GM23338 (cell line): ENCODE measurements at regions not wholly inside any gene's neighbourhood (a gene's known extent, or its start where the extent isn't known, plus 50 kb on each side); places are given as distances from the start of the nearest gene placed in this dataset.

Experiments used
- ATAC-seq: fragments of 200-7000 bp; cut with Tn5 transposase; 3 replicates; pipeline ENCODE4 v1.9.1; 2020
- DNase-seq: peaks from one replicate; pipeline ENCODE4 v3.0.0-alpha.2; 2015; ENCODE audit warnings: low spot score
- H2AFZ ChIP-seq: fragments of 200-600 bp; sonication (generic); 2 replicates; pipeline ENCODE4 v1.8.0; 2016; ENCODE audit warnings: antibody characterized with exemption, mild to moderate bottlenecking, moderate library complexity
- H3F3A ChIP-seq: fragments of 200-600 bp; sonication (generic); replicated peaks from 2 replicates; pipeline ENCODE4 v1.8.0; 2017; ENCODE audit warnings: antibody characterized with exemption, mixed run types, low read depth
- H3K27ac ChIP-seq: fragments of 200-600 bp; sonication (generic); 2 replicates; pipeline ENCODE4 v1.6.1; 2016; ENCODE audit warnings: low read depth
- H3K27me3 ChIP-seq: fragments of 200-600 bp; sonication (generic); 2 replicates; pipeline ENCODE4 v1.8.0; 2016; ENCODE audit warnings: mild to moderate bottlenecking, mixed run types, moderate library complexity; ENCODE audit not compliant: insufficient read depth
- H3K36me3 ChIP-seq: fragments of 200-600 bp; sonication (generic); 2 replicates; pipeline ENCODE4 v1.8.0; 2016; ENCODE audit warnings: mild to moderate bottlenecking; ENCODE audit not compliant: insufficient read depth
- H3K4me1 ChIP-seq: fragments of 200-600 bp; sonication (generic); 2 replicates; pipeline ENCODE4 v1.8.0; 2016; ENCODE audit warnings: mild to moderate bottlenecking, moderate library complexity; ENCODE audit not compliant: insufficient read depth
- H3K4me2 ChIP-seq: fragments of 200-600 bp; sonication (generic); 2 replicates; pipeline ENCODE4 v1.7.1; 2017; ENCODE audit warnings: mixed run types
- H3K4me3 ChIP-seq: fragments of 200-600 bp; sonication (generic); 2 replicates; pipeline ENCODE4 v1.6.1; 2016; ENCODE audit warnings: mixed run types
- H3K79me2 ChIP-seq: fragments of 200-600 bp; sonication (generic); replicated peaks from 2 replicates; pipeline ENCODE4 v1.8.0; 2017; ENCODE audit warnings: mild to moderate bottlenecking; ENCODE audit not compliant: insufficient read depth
- H3K9me2 ChIP-seq: fragments of 200-600 bp; sonication (generic); 2 replicates; pipeline ENCODE4 v1.8.0; 2017; ENCODE audit not compliant: insufficient read depth
- H4K20me1 ChIP-seq: fragments of 200-600 bp; sonication (generic); replicated peaks from 2 replicates; pipeline ENCODE4 v1.8.0; 2017; ENCODE audit warnings: mild to moderate bottlenecking; ENCODE audit not compliant: insufficient read depth
- H3K27ac Mint-ChIP-seq: 2 replicates; pipeline ENCODE4 v1.8.0; 2020; ENCODE audit warnings: inconsistent platforms, mild to moderate bottlenecking, moderate library complexity, mixed read lengths
- H3K27me3 Mint-ChIP-seq: 3 replicates; pipeline ENCODE4 v1.8.0; 2022; ENCODE audit warnings: low read depth, mild to moderate bottlenecking, moderate library complexity, mixed read lengths, inconsistent platforms; ENCODE audit not compliant: insufficient read depth, poor library complexity
- H3K36me3 Mint-ChIP-seq: 3 replicates; pipeline ENCODE4 v1.8.0; 2021; ENCODE audit warnings: low read depth, mild to moderate bottlenecking, inconsistent platforms, moderate library complexity, mixed read lengths
- H3K4me1 Mint-ChIP-seq: 3 replicates; pipeline ENCODE4 v1.8.0; 2020; ENCODE audit warnings: mild to moderate bottlenecking, inconsistent platforms, mixed read lengths
- H3K4me3 Mint-ChIP-seq: 3 replicates; pipeline ENCODE4 v1.8.0; 2021; ENCODE audit warnings: moderate library complexity, mild to moderate bottlenecking, inconsistent platforms, mixed read lengths
- H3K9me3 Mint-ChIP-seq: 3 replicates; pipeline ENCODE4 v1.8.0; 2020; ENCODE audit warnings: moderate library complexity, mild to moderate bottlenecking, inconsistent platforms, mixed read lengths
- EZH2 ChIP-seq: fragments of 200-600 bp; sonication (generic); IDR thresholded peaks from one replicate; pipeline ENCODE4 v1.8.0; 2017; ENCODE audit warnings: antibody characterized with exemption, mild to moderate bottlenecking, low read depth; ENCODE audit not compliant: unreplicated experiment
- EZH2phosphoT487 ChIP-seq: fragments of 200-600 bp; sonication (generic); IDR thresholded peaks from one replicate; pipeline ENCODE4 v1.8.1; 2018; ENCODE audit warnings: antibody characterized with exemption; ENCODE audit not compliant: unreplicated experiment
- NANOG ChIP-seq: IDR thresholded peaks from 2 replicates; pipeline ENCODE4 v1.6.1; 2016; ENCODE audit warnings: antibody characterized with exemption, borderline replicate concordance
- REST ChIP-seq: IDR thresholded peaks from one replicate; pipeline ENCODE4 v1.6.1; 2018; ENCODE audit warnings: antibody characterized with exemption; ENCODE audit not compliant: unreplicated experiment
- STAT1 ChIP-seq: IDR thresholded peaks from one replicate; pipeline ENCODE4 v1.6.1; 2016; ENCODE audit warnings: antibody characterized with exemption; ENCODE audit not compliant: unreplicated experiment
- TF ChIP-seq, protein P1 (sequence below): fragments of 250-450 bp; sonication (Bioruptor Pico); IDR thresholded peaks from 2 replicates; pipeline ENCODE4 v1.5.0; 2020; ENCODE audit warnings: mild to moderate bottlenecking, moderate library complexity

DNA sequence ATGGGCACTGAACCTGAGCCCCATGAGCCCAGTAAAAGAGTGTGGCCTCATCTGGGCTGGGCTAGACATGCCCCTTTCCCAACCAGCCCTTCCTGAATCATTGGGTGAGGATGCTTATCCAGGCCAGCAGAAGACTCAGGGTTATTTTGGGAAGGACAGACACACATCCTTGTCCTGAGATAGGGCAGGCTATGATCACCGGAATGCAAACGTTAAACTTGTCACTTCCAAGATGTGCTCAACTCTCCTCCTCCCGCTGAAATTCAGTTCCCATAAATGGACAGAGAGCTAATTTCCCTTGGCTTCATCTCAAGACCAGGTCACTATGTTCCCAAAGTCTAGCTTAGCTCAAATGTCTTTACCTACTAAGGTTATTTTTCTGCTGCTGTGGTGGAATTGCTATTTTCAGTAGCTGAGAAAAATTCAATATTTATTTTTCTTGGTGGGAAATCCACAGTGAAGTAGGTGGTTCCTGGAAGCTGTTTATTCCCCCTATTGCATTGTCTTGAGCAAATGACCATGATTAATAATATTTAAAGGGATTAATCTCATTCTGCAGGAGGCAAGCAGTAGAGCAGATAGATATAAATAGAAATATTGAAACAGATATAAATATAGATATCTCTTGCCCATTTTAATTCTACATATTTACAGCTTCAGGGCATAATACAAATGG is 70.0 kb downstream of the NXNL2 start:
- H3F3A ChIP-seq = no peaks in the 10 kb centered on the region
- 0 out of 2 replicates have a peak, but pooled peaks cover 6% of the 10 kb centered on the region for H3K9me2 ChIP-seq
- no peaks in the 10 kb centered on the region for H3K36me3 Mint-ChIP-seq
- H3K27me3 ChIP-seq = no peaks in the 10 kb centered on the region
- no peak overlapping the region for H3K4me2 ChIP-seq
- no peaks in the 10 kb centered on the region for H4K20me1 ChIP-seq
- no peak for TF ChIP-seq STAT1
- no peak for TF ChIP-seq EZH2
- TF ChIP-seq EZH2phosphoT487 = no peak
- TF ChIP-seq, protein P1, sequence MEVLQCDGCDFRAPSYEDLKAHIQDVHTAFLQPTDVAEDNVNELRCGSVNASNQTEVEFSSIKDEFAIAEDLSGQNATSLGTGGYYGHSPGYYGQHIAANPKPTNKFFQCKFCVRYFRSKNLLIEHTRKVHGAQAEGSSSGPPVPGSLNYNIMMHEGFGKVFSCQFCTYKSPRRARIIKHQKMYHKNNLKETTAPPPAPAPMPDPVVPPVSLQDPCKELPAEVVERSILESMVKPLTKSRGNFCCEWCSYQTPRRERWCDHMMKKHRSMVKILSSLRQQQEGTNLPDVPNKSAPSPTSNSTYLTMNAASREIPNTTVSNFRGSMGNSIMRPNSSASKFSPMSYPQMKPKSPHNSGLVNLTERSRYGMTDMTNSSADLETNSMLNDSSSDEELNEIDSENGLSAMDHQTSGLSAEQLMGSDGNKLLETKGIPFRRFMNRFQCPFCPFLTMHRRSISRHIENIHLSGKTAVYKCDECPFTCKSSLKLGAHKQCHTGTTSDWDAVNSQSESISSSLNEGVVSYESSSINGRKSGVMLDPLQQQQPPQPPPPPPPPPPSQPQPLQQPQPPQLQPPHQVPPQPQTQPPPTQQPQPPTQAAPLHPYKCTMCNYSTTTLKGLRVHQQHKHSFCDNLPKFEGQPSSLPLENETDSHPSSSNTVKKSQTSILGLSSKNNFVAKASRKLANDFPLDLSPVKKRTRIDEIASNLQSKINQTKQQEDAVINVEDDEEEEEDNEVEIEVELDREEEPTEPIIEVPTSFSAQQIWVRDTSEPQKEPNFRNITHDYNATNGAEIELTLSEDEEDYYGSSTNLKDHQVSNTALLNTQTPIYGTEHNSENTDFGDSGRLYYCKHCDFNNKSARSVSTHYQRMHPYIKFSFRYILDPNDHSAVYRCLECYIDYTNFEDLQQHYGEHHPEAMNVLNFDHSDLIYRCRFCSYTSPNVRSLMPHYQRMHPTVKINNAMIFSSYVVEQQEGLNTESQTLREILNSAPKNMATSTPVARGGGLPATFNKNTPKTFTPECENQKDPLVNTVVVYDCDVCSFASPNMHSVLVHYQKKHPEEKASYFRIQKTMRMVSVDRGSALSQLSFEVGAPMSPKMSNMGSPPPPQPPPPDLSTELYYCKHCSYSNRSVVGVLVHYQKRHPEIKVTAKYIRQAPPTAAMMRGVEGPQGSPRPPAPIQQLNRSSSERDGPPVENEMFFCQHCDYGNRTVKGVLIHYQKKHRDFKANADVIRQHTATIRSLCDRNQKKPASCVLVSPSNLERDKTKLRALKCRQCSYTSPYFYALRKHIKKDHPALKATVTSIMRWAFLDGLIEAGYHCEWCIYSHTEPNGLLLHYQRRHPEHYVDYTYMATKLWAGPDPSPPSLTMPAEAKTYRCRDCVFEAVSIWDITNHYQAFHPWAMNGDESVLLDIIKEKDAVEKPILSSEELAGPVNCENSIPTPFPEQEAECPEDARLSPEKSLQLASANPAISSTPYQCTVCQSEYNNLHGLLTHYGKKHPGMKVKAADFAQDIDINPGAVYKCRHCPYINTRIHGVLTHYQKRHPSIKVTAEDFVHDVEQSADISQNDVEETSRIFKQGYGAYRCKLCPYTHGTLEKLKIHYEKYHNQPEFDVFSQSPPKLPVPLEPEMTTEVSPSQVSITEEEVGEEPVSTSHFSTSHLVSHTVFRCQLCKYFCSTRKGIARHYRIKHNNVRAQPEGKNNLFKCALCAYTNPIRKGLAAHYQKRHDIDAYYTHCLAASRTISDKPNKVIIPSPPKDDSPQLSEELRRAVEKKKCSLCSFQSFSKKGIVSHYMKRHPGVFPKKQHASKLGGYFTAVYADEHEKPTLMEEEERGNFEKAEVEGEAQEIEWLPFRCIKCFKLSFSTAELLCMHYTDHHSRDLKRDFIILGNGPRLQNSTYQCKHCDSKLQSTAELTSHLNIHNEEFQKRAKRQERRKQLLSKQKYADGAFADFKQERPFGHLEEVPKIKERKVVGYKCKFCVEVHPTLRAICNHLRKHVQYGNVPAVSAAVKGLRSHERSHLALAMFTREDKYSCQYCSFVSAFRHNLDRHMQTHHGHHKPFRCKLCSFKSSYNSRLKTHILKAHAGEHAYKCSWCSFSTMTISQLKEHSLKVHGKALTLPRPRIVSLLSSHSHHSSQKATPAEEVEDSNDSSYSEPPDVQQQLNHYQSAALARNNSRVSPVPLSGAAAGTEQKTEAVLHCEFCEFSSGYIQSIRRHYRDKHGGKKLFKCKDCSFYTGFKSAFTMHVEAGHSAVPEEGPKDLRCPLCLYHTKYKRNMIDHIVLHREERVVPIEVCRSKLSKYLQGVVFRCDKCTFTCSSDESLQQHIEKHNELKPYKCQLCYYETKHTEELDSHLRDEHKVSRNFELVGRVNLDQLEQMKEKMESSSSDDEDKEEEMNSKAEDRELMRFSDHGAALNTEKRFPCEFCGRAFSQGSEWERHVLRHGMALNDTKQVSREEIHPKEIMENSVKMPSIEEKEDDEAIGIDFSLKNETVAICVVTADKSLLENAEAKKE (CRISPR knock-in tag) = no peak
- no peak for TF ChIP-seq NANOG
- TF ChIP-seq REST = no peak
- H3K27me3 Mint-ChIP-seq = peaks cover 3% of the 10 kb centered on the region
- no peak overlapping the region for H3K27ac ChIP-seq
- H3K36me3 ChIP-seq = no peaks in the 10 kb centered on the region
- H2AFZ ChIP-seq = no peak overlapping the region
- no peak overlapping the region for H3K4me3 ChIP-seq
- ATAC-seq = no peak
- no peaks in the 10 kb centered on the region for H3K9me3 Mint-ChIP-seq
- DNase-seq = no peak
- no peaks in the 10 kb centered on the region for H3K4me1 Mint-ChIP-seq
- H3K4me3 Mint-ChIP-seq = no peak overlapping the region
- no peaks in the 10 kb centered on the region for H3K4me1 ChIP-seq
- no peaks in the 10 kb centered on the region for H3K79me2 ChIP-seq
- H3K27ac Mint-ChIP-seq = no peak overlapping the region
